NOMO-1 (cell line): ENCODE measurements at regions not wholly inside any gene's neighbourhood (a gene's known extent, or its start where the extent isn't known, plus 50 kb on each side); places are given as distances from the start of the nearest gene placed in this dataset.
A peak's percentile ranks its signal among the peaks of the same experiment; 100 is the strongest.
"Not testable (repeated sequence)": the region's sequence is repeated elsewhere in the genome, so short reads cannot be mapped to it uniquely, and the experiment has no call there.

Source experiments
- DNase-seq, 2 experiments: peaks; one replicate each; lab custom pipeline; 2025; ENCODE audit not compliant: unreplicated experiment in 2 of 2; lab: John Stamatoyannopoulos, UW

DNA sequence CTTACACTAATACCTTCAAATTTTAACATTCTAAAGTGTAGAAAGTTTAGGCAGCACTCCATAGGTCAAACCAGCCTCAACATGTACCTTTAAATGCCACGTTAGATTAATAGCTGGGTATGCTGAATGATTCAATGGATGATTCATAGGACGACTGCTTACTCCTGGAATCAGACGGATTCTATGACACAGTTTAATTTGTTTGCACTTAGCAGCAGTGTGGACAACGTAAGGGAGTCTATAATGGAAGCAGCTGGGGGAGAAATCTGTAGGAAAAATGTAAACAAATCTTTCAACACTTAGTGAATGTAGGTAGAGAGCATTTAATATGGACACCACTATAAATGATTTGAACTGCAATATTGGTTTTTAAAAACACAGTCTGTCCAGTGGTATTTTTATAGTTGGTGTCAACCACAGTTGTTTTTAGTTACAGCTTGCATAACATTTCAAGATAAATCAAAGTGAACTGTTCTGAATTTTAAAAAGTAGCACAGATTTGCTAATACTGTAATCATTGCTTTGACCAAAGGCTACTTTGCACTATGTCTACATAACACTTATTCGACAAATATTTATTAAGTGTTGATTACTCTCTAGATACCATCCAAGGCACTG is 701.5 kb upstream of the MEF2C start:
- DNase-seq, result no peak

GRCh38 chr5:89583534-89583933 is 700.5 kb upstream of the MEF2C start:
- DNase-seq, result no peak

- no peak for DNase-seq
These were observed 699.9 kb upstream of the MEF2C start for GRCh38 chr5:89582768-89583339.

DNA sequence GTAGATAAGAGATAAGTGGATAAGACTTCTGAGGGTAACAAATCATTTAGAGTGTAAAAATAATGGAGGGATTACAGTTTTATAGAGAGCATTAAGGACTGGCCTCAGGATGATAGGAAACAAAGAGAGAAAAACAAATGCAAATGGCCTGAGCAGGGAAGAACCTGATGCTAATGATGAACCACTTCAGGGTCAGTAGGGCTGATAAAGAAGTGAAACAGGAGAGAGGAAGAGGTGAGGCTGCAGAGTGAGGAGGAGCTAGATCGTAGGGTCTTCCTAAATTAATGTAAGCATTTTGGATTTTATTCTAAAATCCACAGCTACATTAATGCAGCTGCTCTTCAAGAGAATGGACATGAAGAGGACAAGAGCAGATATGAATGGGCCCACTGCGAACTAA is 698.0 kb upstream of the MEF2C start:
- DNase-seq, result no peak

DNA sequence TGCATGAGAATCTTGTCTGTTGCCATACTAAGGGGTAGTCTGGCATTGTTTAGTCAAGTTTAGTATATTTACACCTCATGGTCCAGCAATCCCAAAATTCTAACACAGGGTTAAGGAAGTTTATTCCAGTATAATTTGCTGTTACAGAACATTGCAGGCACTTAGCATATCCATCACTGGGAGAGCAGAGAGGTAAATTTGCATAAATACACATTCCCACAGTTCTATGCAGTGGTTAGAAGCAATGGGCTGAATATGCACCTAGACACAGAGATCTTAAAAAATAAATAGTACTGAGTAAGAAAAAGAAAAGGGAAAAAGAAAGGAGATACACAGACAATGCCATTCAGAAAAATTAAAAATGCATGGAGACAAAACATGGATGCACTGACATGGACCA is 692.3 kb upstream of the MEF2C start:
- DNase-seq, result no peak

- DNase-seq, result no peak
These were observed 690.4 kb upstream of the MEF2C start for GRCh38 chr5:89573345-89573744.

DNA sequence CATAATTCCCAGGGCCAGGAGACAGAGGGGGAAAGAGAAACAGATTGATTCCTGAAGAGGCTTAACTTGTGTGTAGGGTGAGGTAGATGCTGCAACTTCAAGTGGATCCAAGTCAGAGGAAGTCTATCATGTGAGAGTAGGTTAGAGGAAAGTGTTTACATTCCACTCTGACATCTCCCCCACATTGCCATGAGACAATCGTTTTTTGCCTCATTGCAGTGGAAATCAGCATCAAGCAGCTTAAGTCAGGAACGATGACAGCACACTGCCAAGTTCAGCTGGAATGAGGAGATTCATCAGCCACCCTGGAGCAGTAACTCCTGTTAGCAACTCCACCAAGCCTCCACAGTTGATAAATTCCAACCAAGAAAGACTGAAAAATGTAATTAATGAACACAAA is 689.7 kb upstream of the MEF2C start:
- no peak for DNase-seq

GRCh38 chr5:89570557-89570956 is 687.6 kb upstream of the MEF2C start:
- DNase-seq, result no peak

- DNase-seq, result no peak
These were observed 683.4 kb upstream of the MEF2C start for GRCh38 chr5:89566340-89566739.

GRCh38 chr5:89560696-89561095 is 677.7 kb upstream of the MEF2C start:
- no peak for DNase-seq

GRCh38 chr5:89556215-89556913 is 673.4 kb upstream of the MEF2C start:
- no peak for DNase-seq

- peak in 1 of 2 experiments; percentile 74 for DNase-seq
These were observed 663.7 kb upstream of the MEF2C start for GRCh38 chr5:89546657-89547056.

DNA sequence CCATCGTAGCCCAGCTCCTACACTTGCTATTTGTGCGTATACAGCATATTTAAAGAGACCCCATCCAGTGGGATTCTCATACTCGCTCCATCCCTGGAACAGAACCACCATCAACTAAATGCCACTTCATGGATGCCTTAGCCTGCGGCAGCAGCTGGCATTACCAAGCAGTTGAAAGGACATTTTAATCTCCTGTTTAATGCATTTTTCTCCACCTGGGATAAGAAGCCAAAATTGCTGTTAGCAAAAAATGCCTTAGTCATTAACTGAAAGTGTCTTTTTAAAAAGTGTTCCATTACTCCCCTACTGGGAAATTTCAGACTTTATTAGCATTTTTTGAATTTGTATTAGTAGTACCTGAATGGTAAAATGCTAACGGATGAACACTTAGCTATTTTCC is 662.6 kb upstream of the MEF2C start:
- DNase-seq, result no peak

- DNase-seq, result no peak
These were observed 662.1 kb upstream of the MEF2C start for GRCh38 chr5:89545076-89545475.

DNA sequence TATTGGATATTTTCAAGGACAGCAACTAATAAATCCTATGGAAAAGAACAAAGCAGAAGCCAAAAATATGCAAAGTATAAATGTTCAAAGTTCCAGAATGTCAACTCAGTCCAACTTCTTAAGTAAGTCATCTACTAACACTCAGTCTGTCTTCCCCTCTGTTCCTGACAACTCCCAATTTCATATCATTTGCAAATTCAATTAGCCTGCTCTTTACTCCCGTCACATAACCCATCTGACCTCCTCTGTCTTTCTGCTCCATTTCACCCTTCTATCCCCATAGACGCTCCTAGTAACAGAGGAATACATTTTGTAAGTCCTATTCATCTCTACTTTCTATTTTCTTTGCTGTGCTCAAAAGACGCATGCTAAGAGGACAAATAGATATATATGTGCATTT is 659.8 kb upstream of the MEF2C start:
- no peak for DNase-seq

DNA sequence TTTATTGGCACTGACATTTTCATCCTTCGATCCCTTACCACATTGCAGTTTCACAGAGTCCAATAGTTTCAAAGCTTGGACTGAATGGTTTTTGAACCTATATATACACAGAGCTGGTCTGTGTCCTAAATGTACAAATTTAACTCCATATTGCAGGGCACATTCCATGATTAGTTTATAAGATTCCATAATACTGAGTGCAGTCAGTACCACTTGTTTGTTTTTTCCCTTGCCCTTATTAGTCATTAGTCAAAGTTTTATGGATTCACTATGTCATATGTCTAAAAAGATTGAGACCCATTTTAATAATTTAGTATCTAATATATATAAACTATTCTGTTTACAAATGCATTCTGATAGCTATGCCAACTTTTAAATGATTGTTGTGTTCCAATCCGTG is 654.8 kb upstream of the MEF2C start:
- no peak for DNase-seq

DNA sequence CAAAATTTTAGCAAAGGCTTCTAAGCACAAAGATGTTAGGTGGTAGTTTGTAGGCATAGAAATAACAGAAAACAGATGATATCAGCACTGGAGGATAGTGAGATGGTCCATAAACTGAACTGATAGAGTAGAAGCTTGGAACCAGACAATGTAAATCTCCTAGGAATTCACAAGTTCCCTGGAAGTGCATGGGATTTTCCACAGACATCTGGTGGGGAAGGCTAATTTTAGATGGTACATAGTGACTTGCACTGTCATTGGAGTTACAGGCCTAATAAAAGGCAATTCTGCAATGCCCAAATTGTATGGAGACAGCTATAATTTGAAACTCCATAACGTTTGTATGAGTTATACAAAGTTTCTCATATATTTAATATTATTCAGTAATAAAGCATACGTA is 653.0 kb upstream of the MEF2C start:
- no peak for DNase-seq

DNA sequence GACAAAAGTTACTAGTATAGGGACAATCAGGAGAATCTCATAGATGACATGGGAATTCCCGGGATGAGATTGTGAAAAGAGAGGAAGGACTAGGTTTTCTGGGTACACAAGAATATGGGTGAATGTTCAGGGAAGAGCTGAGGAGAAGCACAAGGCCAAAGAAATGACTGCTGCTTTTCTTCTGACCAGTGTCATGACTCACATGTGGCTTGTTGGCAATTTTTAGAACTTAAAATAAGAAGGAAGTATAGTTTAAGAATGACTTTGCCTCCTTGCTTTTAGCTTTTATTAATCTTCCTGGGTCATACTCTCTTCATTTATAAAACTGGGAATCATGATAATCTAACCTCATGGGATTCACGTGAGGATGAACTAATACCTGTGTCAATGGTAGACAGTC is 652.4 kb upstream of the MEF2C start:
- DNase-seq, result peak in 1 of 2 experiments; percentile 42

- DNase-seq, result no peak
These were observed 651.3 kb upstream of the MEF2C start for GRCh38 chr5:89534331-89534730.

GRCh38 chr5:89524785-89525184 is 641.8 kb upstream of the MEF2C start:
- DNase-seq, result no peak

DNA sequence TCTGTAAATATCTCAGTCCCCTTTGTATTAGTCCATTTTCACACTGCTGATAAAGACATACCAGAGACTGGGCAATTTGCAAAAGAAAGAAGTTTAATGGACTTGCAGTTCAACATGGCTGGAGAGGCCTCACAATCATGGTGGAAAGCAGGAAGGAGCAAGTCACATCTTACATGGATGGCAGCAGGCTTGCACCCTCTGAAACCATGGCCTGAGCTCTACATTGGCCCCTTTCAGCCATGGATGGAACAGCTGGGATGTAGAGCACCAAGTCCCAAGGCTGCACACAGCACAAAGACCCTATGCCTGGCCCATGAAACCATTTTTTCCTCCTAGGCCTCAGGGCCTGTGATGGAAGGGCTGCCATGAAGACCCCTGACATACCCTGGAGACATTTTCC is 640.9 kb upstream of the MEF2C start:
- DNase-seq, result not testable (repeated sequence)

- no peak for DNase-seq
These were observed 637.8 kb upstream of the MEF2C start for GRCh38 chr5:89520771-89521170.
